H9 (cell line): ENCODE measurements at regions not wholly inside any gene's neighbourhood (a gene's known extent, or its start where the extent isn't known, plus 50 kb on each side); places are given as distances from the start of the nearest gene placed in this dataset.

Source experiments
- DNase-seq: peaks from one replicate; pipeline ENCODE4 v3.0.0-alpha.2; 2017
- H2AFZ ChIP-seq: one replicate; pipeline ENCODE4 v1.6.1; 2013; ENCODE audit warnings: mild to moderate bottlenecking, low read length, control low read depth, moderate library complexity
- H2AK5ac ChIP-seq: 2 replicates; pipeline ENCODE4 v1.6.1; 2013; ENCODE audit warnings: low read length, control low read depth, mixed read lengths; ENCODE audit not compliant: insufficient read length
- H2BK120ac ChIP-seq: one replicate; pipeline ENCODE4 v1.6.1; 2013; ENCODE audit warnings: low read depth, mild to moderate bottlenecking, low read length, control low read depth, inconsistent platforms; ENCODE audit not compliant: poor library complexity, severe bottlenecking
- H2BK12ac ChIP-seq: 2 replicates; pipeline ENCODE4 v1.6.1; 2013; ENCODE audit warnings: low read length, control low read depth, mixed read lengths, low read depth; ENCODE audit not compliant: insufficient read length
- H2BK15ac ChIP-seq: 2 replicates; pipeline ENCODE4 v1.6.1; 2013; ENCODE audit warnings: low read depth, low read length, control low read depth
- H2BK20ac ChIP-seq: one replicate; pipeline ENCODE4 v1.6.1; 2013; ENCODE audit warnings: low read depth, mild to moderate bottlenecking, low read length, control low read depth, inconsistent platforms; ENCODE audit not compliant: poor library complexity, severe bottlenecking
- H2BK5ac ChIP-seq: 2 replicates; pipeline ENCODE4 v1.6.1; 2013; ENCODE audit warnings: low read length, control low read depth, mixed read lengths; ENCODE audit not compliant: insufficient read length
- H3K14ac ChIP-seq: 2 replicates; pipeline ENCODE4 v1.6.1; 2013; ENCODE audit warnings: low read length, control low read depth; ENCODE audit not compliant: insufficient read depth
- H3K18ac ChIP-seq: 2 replicates; pipeline ENCODE4 v1.6.1; 2013; ENCODE audit warnings: low read depth, mild to moderate bottlenecking, mixed read lengths, low read length, control low read depth; ENCODE audit not compliant: insufficient read length
- H3K23ac ChIP-seq: 2 replicates; pipeline ENCODE4 v1.6.1; 2013; ENCODE audit warnings: low read length, control low read depth, mixed read lengths, low read depth; ENCODE audit not compliant: insufficient read length
- H3K23me2 ChIP-seq: 2 replicates; pipeline ENCODE4 v1.6.1; 2013; ENCODE audit warnings: low read depth, mild to moderate bottlenecking, mixed read lengths, low read length, control low read depth; ENCODE audit not compliant: insufficient read length, poor library complexity, severe bottlenecking
- H3K27ac ChIP-seq: 2 replicates; pipeline ENCODE4 v1.5.1; 2013; ENCODE audit warnings: low read length, control low read depth, mixed read lengths, low read depth; ENCODE audit not compliant: insufficient read length
- H3K27me3 ChIP-seq: 2 replicates; pipeline ENCODE4 v1.6.1; 2013; ENCODE audit warnings: low read length, control low read depth, inconsistent platforms; ENCODE audit not compliant: insufficient read depth
- H3K4ac ChIP-seq: 2 replicates; pipeline ENCODE4 v1.6.1; 2013; ENCODE audit warnings: low read depth, mild to moderate bottlenecking, control low read depth, inconsistent platforms, low read length, moderate library complexity
- H3K4me1 ChIP-seq: 2 replicates; pipeline ENCODE4 v1.6.1; 2013; ENCODE audit warnings: low read length, control low read depth, inconsistent platforms; ENCODE audit not compliant: insufficient read depth
- H3K4me2 ChIP-seq: 2 replicates; pipeline ENCODE4 v1.6.1; 2013; ENCODE audit warnings: low read length, control low read depth, mixed read lengths; ENCODE audit not compliant: insufficient read length, insufficient read depth
- H3K56ac ChIP-seq: 2 replicates; pipeline ENCODE4 v1.6.1; 2013; ENCODE audit warnings: low read depth, mild to moderate bottlenecking, mixed read lengths, low read length, control low read depth; ENCODE audit not compliant: insufficient read length
- H3K79me1 ChIP-seq: 2 replicates; pipeline ENCODE4 v1.6.1; 2013; ENCODE audit warnings: low read depth, mild to moderate bottlenecking, moderate library complexity, low read length, control low read depth, inconsistent platforms; ENCODE audit not compliant: insufficient read depth, poor library complexity, severe bottlenecking
- H3K79me2 ChIP-seq: 2 replicates; pipeline ENCODE4 v1.6.1; 2013; ENCODE audit warnings: low read length, control low read depth, inconsistent platforms; ENCODE audit not compliant: insufficient read depth
- H3K9ac ChIP-seq: 2 replicates; pipeline ENCODE4 v1.6.1; 2013; ENCODE audit warnings: low read length, control low read depth, mixed read lengths; ENCODE audit not compliant: insufficient read length; ENCODE audit errors: extremely low read depth
- H3K9me3 ChIP-seq: one replicate; pipeline ENCODE4 v1.6.1; 2013; ENCODE audit warnings: low read depth, low read length, inconsistent platforms; ENCODE audit not compliant: control insufficient read depth
- H3T11ph ChIP-seq: one replicate; pipeline ENCODE4 v1.6.1; 2013; ENCODE audit warnings: mild to moderate bottlenecking, low read length, control low read depth, inconsistent platforms
- H4K20me1 ChIP-seq: one replicate; pipeline ENCODE4 v1.6.1; 2013; ENCODE audit not compliant: control insufficient read depth, insufficient read length, insufficient read depth
- H4K5ac ChIP-seq: 2 replicates; pipeline ENCODE4 v1.6.1; 2013; ENCODE audit warnings: low read depth, mild to moderate bottlenecking, mixed read lengths, low read length, control low read depth; ENCODE audit not compliant: insufficient read length
- H4K8ac ChIP-seq: replicated peaks from 2 replicates; pipeline ENCODE4 v1.6.1; 2013; ENCODE audit warnings: low read length, control low read depth, mixed read lengths, low read depth; ENCODE audit not compliant: insufficient read length
- H4K91ac ChIP-seq: 2 replicates; pipeline ENCODE4 v1.6.1; 2013; ENCODE audit warnings: low read depth, mild to moderate bottlenecking, moderate library complexity, mixed read lengths, low read length, control low read depth; ENCODE audit not compliant: insufficient read length
- H3K27ac Mint-ChIP-seq, 3 experiments: 2 replicates in 2 of 3; 3 replicates in 1 of 3; pipeline ENCODE4 v1.8.0; 2020 to 2021; ENCODE audit warnings: mixed read lengths in 3 of 3, mild to moderate bottlenecking in 1 of 3, moderate library complexity in 1 of 3
- H3K27me3 Mint-ChIP-seq: 2 replicates; pipeline ENCODE4 v1.8.0; 2021; ENCODE audit warnings: low read depth, mild to moderate bottlenecking, moderate library complexity, mixed read lengths
- H3K36me3 Mint-ChIP-seq, 3 experiments: 2 replicates in 2 of 3; 3 replicates in 1 of 3; pipeline ENCODE4 v1.8.0; 2020 to 2021; ENCODE audit warnings: low read depth in 3 of 3, mixed read lengths in 3 of 3; ENCODE audit not compliant: insufficient read depth in 1 of 3
- H3K4me1 Mint-ChIP-seq, 2 experiments: 2 replicates each; pipeline ENCODE4 v1.8.0; 2020; ENCODE audit warnings: mixed read lengths in 2 of 2
- H3K4me3 Mint-ChIP-seq, 2 experiments: 2 replicates in 1 of 2; 3 replicates in 1 of 2; pipeline ENCODE4 v1.8.0; 2020 to 2021; ENCODE audit warnings: mild to moderate bottlenecking in 2 of 2, mixed read lengths in 2 of 2, moderate library complexity in 1 of 2
- H3K9me3 Mint-ChIP-seq, 2 experiments: 2 replicates in 1 of 2; 3 replicates in 1 of 2; pipeline ENCODE4 v1.8.0; 2020; ENCODE audit warnings: mild to moderate bottlenecking in 2 of 2, mixed read lengths in 2 of 2, moderate library complexity in 1 of 2
- WGBS: extraction: QIAGEN DNeasy Blood & Tissue Kit; methylation state at CpG from one replicate; pipeline ENCODE4 v1.1.7; 2013; ENCODE audit warnings: missing lambda C conversion rate, low lambda C conversion rate, mixed read lengths; ENCODE audit not compliant: insufficient read length; ENCODE audit errors: extremely low coverage; 5-methylcytosine and 5-hydroxymethylcytosine counted together
- TF ChIP-seq, protein P1 (sequence below): fragments of 200-600 bp; sonication (generic); conservative IDR thresholded peaks from 3 replicates; pipeline ENCODE4 v1.8.0; 2021; ENCODE audit warnings: antibody characterized with exemption, mild to moderate bottlenecking

DNA sequence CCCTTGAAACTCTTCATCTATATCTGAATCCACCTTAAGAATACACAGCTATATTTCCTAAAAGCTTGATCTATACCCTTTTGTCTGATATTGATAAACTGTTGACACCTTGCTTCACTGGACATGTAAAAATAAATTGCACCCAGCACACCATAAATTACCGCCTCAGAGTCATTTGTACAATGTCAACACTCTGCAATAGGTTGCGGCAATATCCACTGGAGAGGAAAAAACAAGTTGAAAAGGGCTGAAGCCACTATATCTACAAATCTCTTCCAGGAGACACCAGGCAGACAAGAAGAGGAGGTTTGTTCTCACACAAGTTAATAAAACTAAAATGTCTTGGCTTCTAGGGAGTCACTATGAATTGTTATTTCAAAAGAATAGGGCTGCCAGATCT is 656.9 kb downstream of the CDH8 start:
- H3K4me2 ChIP-seq, result no peak overlapping the region
- no peaks in the 10 kb centered on the region for H3K9me3 ChIP-seq
- no peak overlapping the region for H2BK120ac ChIP-seq
- Mint-ChIP-seq H3K4me3 (no peak overlapping the region), H3K36me3 (no peaks in the 10 kb centered on the region), H3K27ac (no peak overlapping the region), H3K27me3 (no peaks in the 10 kb centered on the region), H3K9me3 (no peaks in the 10 kb centered on the region), H3K4me1 (no peaks in the 10 kb centered on the region)
- no peak overlapping the region for H3K4ac ChIP-seq
- H2BK5ac ChIP-seq, result no peak overlapping the region
- H3K18ac ChIP-seq, result no peak overlapping the region
- H3K79me1 ChIP-seq, result no peaks in the 10 kb centered on the region
- TF ChIP-seq, protein P1, sequence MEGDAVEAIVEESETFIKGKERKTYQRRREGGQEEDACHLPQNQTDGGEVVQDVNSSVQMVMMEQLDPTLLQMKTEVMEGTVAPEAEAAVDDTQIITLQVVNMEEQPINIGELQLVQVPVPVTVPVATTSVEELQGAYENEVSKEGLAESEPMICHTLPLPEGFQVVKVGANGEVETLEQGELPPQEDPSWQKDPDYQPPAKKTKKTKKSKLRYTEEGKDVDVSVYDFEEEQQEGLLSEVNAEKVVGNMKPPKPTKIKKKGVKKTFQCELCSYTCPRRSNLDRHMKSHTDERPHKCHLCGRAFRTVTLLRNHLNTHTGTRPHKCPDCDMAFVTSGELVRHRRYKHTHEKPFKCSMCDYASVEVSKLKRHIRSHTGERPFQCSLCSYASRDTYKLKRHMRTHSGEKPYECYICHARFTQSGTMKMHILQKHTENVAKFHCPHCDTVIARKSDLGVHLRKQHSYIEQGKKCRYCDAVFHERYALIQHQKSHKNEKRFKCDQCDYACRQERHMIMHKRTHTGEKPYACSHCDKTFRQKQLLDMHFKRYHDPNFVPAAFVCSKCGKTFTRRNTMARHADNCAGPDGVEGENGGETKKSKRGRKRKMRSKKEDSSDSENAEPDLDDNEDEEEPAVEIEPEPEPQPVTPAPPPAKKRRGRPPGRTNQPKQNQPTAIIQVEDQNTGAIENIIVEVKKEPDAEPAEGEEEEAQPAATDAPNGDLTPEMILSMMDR, result no peak
- no peaks in the 10 kb centered on the region for H3K23me2 ChIP-seq
- H2AK5ac ChIP-seq, result no peak overlapping the region
- no peaks in the 10 kb centered on the region for H3K27me3 ChIP-seq
- H4K5ac ChIP-seq, result no peak overlapping the region
- no peak overlapping the region for H2BK15ac ChIP-seq
- no peak overlapping the region for H3K14ac ChIP-seq
- H3K27ac ChIP-seq, result no peak overlapping the region
- no peak overlapping the region for H4K91ac ChIP-seq
- DNase-seq, result no peak
- H3K4me1 ChIP-seq, result no peaks in the 10 kb centered on the region
- no peak overlapping the region for H3T11ph ChIP-seq
- no peak overlapping the region for H2BK12ac ChIP-seq
- no peak overlapping the region for H4K8ac ChIP-seq
- H2BK20ac ChIP-seq, result no peak overlapping the region
- H3K79me2 ChIP-seq, result no peaks in the 10 kb centered on the region
- H3K23ac ChIP-seq, result no peak overlapping the region
- H3K56ac ChIP-seq, result no peak overlapping the region
- WGBS, result no CpG with 5 or more reads among the region's 2 CpGs
- H4K20me1 ChIP-seq, result no peaks in the 10 kb centered on the region
- no peak overlapping the region for H2AFZ ChIP-seq
- H3K9ac ChIP-seq, result no peak overlapping the region
